C4-2B (cell line): ENCODE measurements at regions not wholly inside any gene's neighbourhood (a gene's known extent, or its start where the extent isn't known, plus 50 kb on each side); places are given as distances from the start of the nearest gene placed in this dataset.

Experiments used
- CTCF ChIP-seq: fragments of 450-650 bp; conservative IDR thresholded peaks from 2 replicates; pipeline ENCODE4 v1.5.1; 2017; ENCODE audit warnings: mild to moderate bottlenecking
- ZFX ChIP-seq: fragments of 450-650 bp; IDR thresholded peaks from 2 replicates; pipeline ENCODE4 v1.6.1; 2017

DNA sequence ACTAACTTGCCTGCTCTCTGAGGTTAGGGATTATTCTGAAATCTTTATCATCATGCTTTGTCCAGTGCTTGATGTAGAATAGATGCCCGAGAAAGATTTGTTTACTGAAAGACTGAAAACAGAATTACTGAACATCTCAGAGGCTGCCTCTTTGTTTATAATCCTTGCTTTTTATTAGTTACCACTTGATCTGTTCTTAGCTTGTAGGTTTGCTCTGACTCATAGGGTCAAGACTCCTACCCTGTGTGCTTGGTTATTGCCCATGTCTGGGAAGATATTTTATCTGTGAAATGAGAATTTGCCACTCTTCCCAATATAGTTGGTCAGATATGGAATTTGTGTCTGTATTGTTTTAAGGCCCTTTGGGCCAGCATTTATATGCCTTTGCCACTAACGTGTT lies 675.3 kb downstream of the DIAPH3 start:
- TF ChIP-seq CTCF (no peak), ZFX (no peak)
